Panc1 (cell line): ENCODE measurements at regions not wholly inside any gene's neighbourhood (a gene's known extent, or its start where the extent isn't known, plus 50 kb on each side); places are given as distances from the start of the nearest gene placed in this dataset.
A peak's percentile ranks its signal among the peaks of the same experiment; 100 is the strongest.

Experiments used
- ATAC-seq: fragments of 200-7000 bp; cut with Tn5 transposase; 2 replicates; pipeline ENCODE4 v1.9.1; 2020; ENCODE audit warnings: mild to moderate bottlenecking, moderate library complexity
- BruUV-seq: library from RNA; stranded (reverse); fragments of 400-500 nt; replicated peaks from 2 replicates; lab custom pipeline; 2021; lab: Mats Ljungman, UMichigan
- CTCF ChIA-PET: fragments of 300-600 bp; sonication (Branson Sonifier 250); formaldehyde crosslinking; loops from one replicate; lab custom pipeline; 2022; ENCODE audit warnings: antibody characterized with exemption; lab: Charles Lee
- POLR2A ChIA-PET: fragments of 300-600 bp; sonication (Branson Sonifier 250); formaldehyde crosslinking; loops from one replicate; lab custom pipeline; 2022; ENCODE audit warnings: antibody characterized with exemption; lab: Charles Lee
- DNase-seq: peaks from one replicate; pipeline ENCODE4 v3.0.0-alpha.2; 2010; ENCODE audit warnings: low read depth, low spot score
- H3K27ac ChIP-seq: 2 replicates; pipeline ENCODE4 v1.5.1; 2011; ENCODE audit warnings: mild to moderate bottlenecking, low read length, inconsistent platforms
- H3K27me3 ChIP-seq: fragments of 200-500 bp; sonication (Bioruptor generic); 2 replicates; pipeline ENCODE4 v1.6.0; 2014; ENCODE audit warnings: low read length, inconsistent platforms; ENCODE audit not compliant: control insufficient read depth, insufficient read depth
- H3K36me3 ChIP-seq: fragments of 200-500 bp; sonication (Bioruptor generic); 2 replicates; pipeline ENCODE4 v1.5.1; 2014; ENCODE audit warnings: inconsistent platforms, mild to moderate bottlenecking, low read length, moderate library complexity; ENCODE audit not compliant: control insufficient read depth, insufficient read depth
- H3K4me1 ChIP-seq: 2 replicates; pipeline ENCODE4 v1.5.1; 2011; ENCODE audit warnings: inconsistent platforms, mild to moderate bottlenecking, low read length, moderate library complexity; ENCODE audit not compliant: control insufficient read depth, insufficient read depth
- H3K4me3 ChIP-seq, 2 experiments: 2 replicates each; pipeline ENCODE4 v1.5.1; 2011 to 2012; ENCODE audit warnings: low read depth in 2 of 2, low read length in 2 of 2, mild to moderate bottlenecking in 2 of 2, inconsistent platforms in 1 of 2, moderate library complexity in 1 of 2
- H3K9me3 ChIP-seq: fragments of 200-500 bp; sonication (Bioruptor generic); 2 replicates; pipeline ENCODE4 v1.5.1; 2014; ENCODE audit warnings: low read depth, mild to moderate bottlenecking, inconsistent platforms, low read length, moderate library complexity; ENCODE audit not compliant: control insufficient read depth, insufficient read depth
- POLR2AphosphoS5 ChIP-seq: IDR thresholded peaks from 2 replicates; pipeline ENCODE4 v1.6.1; 2012; ENCODE audit warnings: mild to moderate bottlenecking, low read depth, low read length, moderate library complexity
- SIN3A ChIP-seq: IDR thresholded peaks from 2 replicates; pipeline ENCODE4 v1.6.1; 2012; ENCODE audit warnings: low read depth, mild to moderate bottlenecking, low read length, moderate library complexity, borderline replicate concordance; ENCODE audit not compliant: insufficient read depth
- TCF7L2 ChIP-seq: IDR thresholded peaks from 2 replicates; pipeline ENCODE4 v1.6.1; 2011; ENCODE audit warnings: mild to moderate bottlenecking, low read depth, low read length, inconsistent platforms
- in situ Hi-C: cut with HindIII; loops from 2 replicates; pipeline ENCODE4 v1.10.0; 2016; ENCODE audit warnings: low sequenced_read_pairs, low pct_unique_long_range_greater_than_20kb
- intact Hi-C: fragments of 100-400 bp; cut with micrococcal nuclease; formaldehyde crosslinking; loops from one replicate; pipeline ENCODE4 v1.10.0; 2022; ENCODE audit not compliant: unreplicated experiment
- TF ChIP-seq, protein P1 (sequence below), 2 experiments: IDR thresholded peaks; 2 replicates each; pipeline ENCODE4 v1.6.1; 2011 to 2012; ENCODE audit warnings: low read depth in 2 of 2, control low read depth in 1 of 2, low read length in 1 of 2, mild to moderate bottlenecking in 1 of 2, moderate library complexity in 1 of 2; ENCODE audit not compliant: insufficient read depth in 1 of 2
- TF ChIP-seq, protein P2 (sequence below): fragments of 450-650 bp; IDR thresholded peaks from 2 replicates; pipeline ENCODE4 v1.5.1; 2017; ENCODE audit warnings: mild to moderate bottlenecking

DNA sequence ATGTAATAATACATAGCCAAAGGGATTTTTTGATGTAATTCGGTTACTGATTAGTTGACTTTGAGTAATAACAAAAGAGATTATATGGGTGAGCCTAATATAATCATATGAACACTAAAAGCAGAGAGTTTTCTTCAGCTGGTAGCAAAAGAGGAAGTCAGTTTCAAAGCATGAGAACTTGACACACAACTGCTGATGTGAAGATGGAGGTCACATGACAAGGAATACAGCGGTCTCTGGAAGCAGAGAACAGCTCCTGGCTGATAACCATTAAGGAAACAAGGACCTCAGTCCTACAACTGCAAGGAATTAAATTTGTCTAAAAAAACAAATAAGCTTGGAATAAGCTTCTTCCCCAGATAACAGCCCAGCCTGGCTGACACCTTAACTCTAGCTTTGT, 119.1 kb upstream of the PRNP start:
- TF ChIP-seq TCF7L2 (no peak), POLR2AphosphoS5 (no peak), SIN3A (no peak)
- TF ChIP-seq, protein P1, sequence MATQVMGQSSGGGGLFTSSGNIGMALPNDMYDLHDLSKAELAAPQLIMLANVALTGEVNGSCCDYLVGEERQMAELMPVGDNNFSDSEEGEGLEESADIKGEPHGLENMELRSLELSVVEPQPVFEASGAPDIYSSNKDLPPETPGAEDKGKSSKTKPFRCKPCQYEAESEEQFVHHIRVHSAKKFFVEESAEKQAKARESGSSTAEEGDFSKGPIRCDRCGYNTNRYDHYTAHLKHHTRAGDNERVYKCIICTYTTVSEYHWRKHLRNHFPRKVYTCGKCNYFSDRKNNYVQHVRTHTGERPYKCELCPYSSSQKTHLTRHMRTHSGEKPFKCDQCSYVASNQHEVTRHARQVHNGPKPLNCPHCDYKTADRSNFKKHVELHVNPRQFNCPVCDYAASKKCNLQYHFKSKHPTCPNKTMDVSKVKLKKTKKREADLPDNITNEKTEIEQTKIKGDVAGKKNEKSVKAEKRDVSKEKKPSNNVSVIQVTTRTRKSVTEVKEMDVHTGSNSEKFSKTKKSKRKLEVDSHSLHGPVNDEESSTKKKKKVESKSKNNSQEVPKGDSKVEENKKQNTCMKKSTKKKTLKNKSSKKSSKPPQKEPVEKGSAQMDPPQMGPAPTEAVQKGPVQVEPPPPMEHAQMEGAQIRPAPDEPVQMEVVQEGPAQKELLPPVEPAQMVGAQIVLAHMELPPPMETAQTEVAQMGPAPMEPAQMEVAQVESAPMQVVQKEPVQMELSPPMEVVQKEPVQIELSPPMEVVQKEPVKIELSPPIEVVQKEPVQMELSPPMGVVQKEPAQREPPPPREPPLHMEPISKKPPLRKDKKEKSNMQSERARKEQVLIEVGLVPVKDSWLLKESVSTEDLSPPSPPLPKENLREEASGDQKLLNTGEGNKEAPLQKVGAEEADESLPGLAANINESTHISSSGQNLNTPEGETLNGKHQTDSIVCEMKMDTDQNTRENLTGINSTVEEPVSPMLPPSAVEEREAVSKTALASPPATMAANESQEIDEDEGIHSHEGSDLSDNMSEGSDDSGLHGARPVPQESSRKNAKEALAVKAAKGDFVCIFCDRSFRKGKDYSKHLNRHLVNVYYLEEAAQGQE (IDR thresholded peaks at IDR 0.05; ENCODE audit: insufficient read depth in 1 of 2, low read depth in 2 of 2, low read length in 1 of 2) = no peak
- TF ChIP-seq, protein P2, sequence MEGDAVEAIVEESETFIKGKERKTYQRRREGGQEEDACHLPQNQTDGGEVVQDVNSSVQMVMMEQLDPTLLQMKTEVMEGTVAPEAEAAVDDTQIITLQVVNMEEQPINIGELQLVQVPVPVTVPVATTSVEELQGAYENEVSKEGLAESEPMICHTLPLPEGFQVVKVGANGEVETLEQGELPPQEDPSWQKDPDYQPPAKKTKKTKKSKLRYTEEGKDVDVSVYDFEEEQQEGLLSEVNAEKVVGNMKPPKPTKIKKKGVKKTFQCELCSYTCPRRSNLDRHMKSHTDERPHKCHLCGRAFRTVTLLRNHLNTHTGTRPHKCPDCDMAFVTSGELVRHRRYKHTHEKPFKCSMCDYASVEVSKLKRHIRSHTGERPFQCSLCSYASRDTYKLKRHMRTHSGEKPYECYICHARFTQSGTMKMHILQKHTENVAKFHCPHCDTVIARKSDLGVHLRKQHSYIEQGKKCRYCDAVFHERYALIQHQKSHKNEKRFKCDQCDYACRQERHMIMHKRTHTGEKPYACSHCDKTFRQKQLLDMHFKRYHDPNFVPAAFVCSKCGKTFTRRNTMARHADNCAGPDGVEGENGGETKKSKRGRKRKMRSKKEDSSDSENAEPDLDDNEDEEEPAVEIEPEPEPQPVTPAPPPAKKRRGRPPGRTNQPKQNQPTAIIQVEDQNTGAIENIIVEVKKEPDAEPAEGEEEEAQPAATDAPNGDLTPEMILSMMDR = no peak
- Histone ChIP-seq H3K9me3 (no peaks in the 10 kb centered on the region), H3K27me3 (no peaks in the 10 kb centered on the region), H3K4me3 (no peak overlapping the region), H3K36me3 (no peaks in the 10 kb centered on the region), H3K4me1 (no peaks in the 10 kb centered on the region), H3K27ac (no peak overlapping the region)
- intact Hi-C loops = no loop called here
- no TSS peak for BruUV-seq
- ChIA-PET POLR2A (no interaction called here), CTCF (no interaction called here)
- DNase-seq (no peak), ATAC-seq (no peak)
- in situ Hi-C loops = no loop called here

DNA sequence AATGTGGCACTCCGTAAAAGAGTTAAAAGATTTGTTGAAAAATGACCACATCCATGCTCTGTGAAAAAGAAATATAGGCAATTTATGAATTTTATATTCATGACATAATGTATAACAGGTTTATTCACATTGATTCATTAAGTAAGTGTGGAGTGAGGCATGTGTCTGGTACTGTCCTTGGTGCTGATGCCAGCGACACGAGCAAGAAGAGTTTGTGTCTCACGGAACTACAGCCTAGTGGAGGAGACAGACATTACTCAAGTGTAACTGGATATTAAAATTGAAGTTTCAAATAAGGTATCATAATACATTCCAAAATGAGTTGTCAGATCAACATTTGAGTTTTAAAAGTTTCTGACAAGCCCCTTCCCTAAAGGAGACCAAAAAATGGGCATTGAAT, 122.7 kb upstream of the PRNP start:
- in situ Hi-C loops (no loop called here), intact Hi-C loops (no loop called here)
- Histone ChIP-seq H3K27ac (no peak overlapping the region), H3K4me3 (no peak overlapping the region), H3K4me1 (no peaks in the 10 kb centered on the region), H3K27me3 (no peaks in the 10 kb centered on the region), H3K36me3 (no peaks in the 10 kb centered on the region), H3K9me3 (no peaks in the 10 kb centered on the region)
- BruUV-seq = no TSS peak
- DNase-seq (no peak), ATAC-seq (no peak)
- ChIA-PET CTCF (no interaction called here), POLR2A (no interaction called here)
- TF ChIP-seq, protein P1 (IDR thresholded peaks at IDR 0.05; ENCODE audit: insufficient read depth in 1 of 2, low read depth in 2 of 2, low read length in 1 of 2) = peak; percentile 84 to 85
- TF ChIP-seq SIN3A = no peak
